ENCODE measurements at regions not wholly inside any gene's neighbourhood (a gene's known extent, or its start where the extent isn't known, plus 50 kb on each side); places are given as distances from the start of the nearest gene placed in this dataset.

DNA sequence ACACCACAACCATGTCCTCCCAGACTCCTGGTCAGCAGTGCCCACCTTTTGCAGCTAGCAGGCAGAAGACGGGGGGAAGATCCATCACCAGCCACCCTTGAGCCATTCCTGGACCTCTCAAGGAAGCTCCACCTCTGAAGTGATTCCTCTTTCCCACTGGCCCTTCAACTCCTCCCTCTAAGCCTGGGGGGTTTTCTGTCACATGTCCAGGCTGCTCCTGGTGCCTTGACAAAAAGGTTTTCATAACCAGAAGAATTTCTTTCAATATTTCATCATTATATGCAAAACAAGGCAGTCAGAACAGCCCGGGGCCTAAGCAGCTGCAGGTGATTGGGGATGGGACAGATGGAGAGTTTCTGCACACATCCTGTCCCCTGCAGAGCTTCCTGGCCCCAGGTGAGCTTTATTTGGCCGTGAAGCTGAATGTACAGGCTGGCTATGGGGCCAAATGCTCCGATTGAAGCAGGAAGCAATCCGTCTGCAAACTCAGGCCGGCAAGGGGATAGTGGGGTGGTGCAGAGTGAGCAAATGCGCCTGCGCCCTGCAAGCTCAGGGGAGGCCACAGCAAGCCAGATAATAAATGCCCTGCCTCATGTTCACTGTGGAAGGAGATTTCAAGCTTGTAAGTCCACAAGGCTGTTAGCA lies 173.5 kb downstream of the C5orf15 start:
- TF ChIP-seq EZH2 (IDR thresholded peaks at IDR 0.05): no peak
- TF ChIP-seq POLR2AphosphoS5 (IDR thresholded peaks at IDR 0.05; ENCODE audit: borderline replicate concordance, low read depth, low read length): no peak
- TF ChIP-seq FOXP2 (optimal IDR thresholded peaks at IDR 0.05; ENCODE audit: control extremely low read depth, extremely low read length, insufficient read depth): no peak
